ENCODE measurements at regions not wholly inside any gene's neighbourhood (a gene's known extent, or its start where the extent isn't known, plus 50 kb on each side); places are given as distances from the start of the nearest gene placed in this dataset.

- TF ChIP-seq POLR2AphosphoS5 (IDR thresholded peaks at IDR 0.05; ENCODE audit: borderline replicate concordance, low read depth, low read length) (no peak), EZH2 (IDR thresholded peaks at IDR 0.05) (no peak)
These were observed 109.0 kb downstream of the TRIM29 start for GRCh38 chr11:120028897-120029258.

Measured in SK-N-MC (cell line).